Renal pelvis (tissue), 1 donor: ENCODE measurements at regions not wholly inside any gene's neighbourhood (a gene's known extent, or its start where the extent isn't known, plus 50 kb on each side); places are given as distances from the start of the nearest gene placed in this dataset.
"Not testable (repeated sequence)": the region's sequence is repeated elsewhere in the genome, so short reads cannot be mapped to it uniquely, and the experiment has no call there.

ENCODE experiments used
- DNase-seq: peaks from one replicate; pipeline ENCODE4 v3.0.0-alpha.2; 2013

DNA sequence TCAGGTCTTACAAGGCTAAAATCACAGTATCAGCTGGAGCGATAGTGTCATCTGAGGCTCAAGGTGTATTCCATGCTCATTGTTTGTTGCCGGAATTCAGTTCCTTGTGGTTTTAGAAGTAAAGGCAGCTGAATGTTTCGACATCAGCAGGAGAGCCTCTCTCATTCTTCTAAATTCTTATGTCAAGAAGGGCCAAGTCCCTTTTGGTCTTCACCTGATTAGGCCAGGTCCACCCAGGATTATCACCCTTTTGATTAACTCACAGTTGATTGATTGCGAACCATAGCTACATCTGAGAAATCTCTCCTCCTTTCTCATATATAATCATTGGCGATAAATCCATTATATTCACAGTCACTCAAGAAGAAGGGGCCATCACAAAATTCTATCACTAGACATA lies 806.7 kb upstream of the PRMT6 start:
- DNase-seq, result no peak

DNA sequence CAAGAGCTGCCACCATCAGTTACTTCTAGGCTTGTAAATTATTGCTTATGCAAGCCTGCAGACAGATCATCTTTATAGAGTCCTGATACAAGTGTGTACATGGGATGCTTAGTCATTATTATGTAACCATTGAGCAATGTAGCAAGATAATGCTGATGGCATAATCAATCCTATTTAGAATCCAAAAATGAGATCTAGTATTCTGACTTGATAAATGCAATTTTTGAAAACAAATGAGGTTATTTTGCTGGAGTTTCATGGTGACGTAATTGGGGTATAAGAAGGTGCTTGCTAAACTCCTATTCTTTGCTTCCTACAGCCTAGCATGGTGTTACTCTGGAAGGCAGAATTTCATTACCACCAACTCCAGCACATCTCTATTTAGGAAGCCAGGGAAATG lies 801.7 kb upstream of the PRMT6 start:
- no peak for DNase-seq

DNA sequence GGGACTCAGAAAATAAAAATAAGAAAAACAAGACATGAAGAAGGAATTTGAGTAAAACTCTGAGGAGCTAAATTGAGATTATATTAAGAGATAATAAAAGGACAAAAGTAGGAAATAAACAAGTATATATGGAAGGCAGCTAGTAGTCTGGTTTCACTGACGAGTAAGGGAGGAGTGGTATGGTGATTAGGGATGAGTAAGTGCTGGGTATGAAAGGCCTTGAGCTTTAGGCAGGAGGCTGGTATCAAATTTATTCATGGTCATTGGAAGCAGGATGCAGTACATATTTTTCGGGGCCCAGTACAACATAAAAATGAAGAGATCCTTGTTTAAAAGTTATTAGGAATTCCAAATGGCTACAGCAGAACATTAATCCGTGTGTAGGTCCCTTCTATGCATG lies 789.7 kb upstream of the PRMT6 start:
- DNase-seq, result no peak

DNA sequence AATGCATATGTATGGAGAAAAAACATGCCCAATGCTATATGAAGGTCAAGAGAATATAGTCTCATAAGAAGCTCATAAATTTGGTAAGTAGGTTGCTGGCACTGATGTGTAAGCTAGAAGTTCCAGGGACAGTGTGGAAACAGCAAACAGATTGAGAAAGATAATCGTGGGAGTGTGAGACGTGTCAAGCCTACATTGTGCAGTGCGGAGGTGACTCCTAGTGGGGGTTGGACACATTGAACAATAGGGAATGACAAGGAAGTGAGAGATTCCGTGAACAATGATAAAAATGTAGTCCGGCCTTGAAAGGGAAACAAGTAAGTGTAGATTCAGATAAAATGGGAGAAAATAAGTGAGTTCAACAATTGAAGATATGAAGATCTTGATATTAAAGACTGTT lies 788.4 kb upstream of the PRMT6 start:
- no peak for DNase-seq

DNA sequence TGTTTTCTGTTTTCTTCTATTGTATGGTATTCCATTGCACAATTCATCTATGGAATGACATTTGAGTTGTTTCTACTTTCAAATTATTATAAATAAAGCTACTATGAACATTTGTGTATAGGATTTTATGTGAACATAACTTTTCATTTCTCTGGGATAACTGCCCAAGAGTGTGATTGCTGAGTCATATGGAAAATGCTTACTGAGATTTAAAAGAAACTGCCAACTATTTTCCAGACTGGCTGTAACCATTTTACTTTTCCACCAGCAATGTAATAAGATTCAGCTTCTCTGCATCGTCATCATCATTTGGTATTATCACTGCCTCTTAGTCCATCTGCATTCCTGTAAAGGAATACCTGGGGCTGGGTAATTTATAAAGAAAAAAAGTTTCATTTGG lies 779.6 kb upstream of the PRMT6 start:
- DNase-seq, result no peak

DNA sequence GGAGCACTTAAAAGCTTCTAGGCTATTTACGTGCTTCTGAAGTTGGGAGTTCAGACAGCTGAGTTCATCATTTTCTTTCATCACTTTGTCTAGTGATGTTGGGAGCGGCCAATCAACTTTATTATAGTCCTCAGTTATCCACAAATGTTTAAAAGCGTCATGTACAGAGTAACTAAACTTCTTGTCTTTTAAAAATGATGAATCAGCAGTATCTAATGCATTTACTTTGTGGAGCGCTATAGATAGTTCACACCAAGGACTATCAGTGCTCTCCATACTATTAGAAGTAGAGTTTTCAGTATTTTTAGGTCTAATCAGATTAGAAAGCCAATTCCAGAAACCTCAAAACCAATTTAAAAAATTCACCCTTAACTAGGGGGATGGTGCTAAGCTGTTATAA lies 778.7 kb upstream of the PRMT6 start:
- DNase-seq, result no peak

DNA sequence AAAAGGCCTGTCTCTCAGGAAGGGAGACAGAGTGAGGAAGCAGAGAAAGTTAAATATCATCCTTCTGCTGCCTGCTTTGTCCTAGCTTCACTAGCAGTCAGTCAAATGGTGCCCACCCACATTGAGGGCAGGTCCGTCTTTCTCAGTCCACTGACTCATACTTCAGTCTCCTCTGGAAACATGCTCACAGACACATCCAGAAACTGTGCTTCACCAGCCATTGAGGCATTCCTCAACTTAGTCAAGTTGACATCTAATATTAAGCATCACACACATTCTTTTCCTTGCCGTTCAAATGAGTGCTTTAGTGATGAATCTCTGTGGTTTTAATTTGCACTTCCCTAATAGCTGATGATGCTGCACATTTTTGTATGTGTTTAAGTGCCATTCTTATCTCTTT lies 777.8 kb upstream of the PRMT6 start:
- no peak for DNase-seq

DNA sequence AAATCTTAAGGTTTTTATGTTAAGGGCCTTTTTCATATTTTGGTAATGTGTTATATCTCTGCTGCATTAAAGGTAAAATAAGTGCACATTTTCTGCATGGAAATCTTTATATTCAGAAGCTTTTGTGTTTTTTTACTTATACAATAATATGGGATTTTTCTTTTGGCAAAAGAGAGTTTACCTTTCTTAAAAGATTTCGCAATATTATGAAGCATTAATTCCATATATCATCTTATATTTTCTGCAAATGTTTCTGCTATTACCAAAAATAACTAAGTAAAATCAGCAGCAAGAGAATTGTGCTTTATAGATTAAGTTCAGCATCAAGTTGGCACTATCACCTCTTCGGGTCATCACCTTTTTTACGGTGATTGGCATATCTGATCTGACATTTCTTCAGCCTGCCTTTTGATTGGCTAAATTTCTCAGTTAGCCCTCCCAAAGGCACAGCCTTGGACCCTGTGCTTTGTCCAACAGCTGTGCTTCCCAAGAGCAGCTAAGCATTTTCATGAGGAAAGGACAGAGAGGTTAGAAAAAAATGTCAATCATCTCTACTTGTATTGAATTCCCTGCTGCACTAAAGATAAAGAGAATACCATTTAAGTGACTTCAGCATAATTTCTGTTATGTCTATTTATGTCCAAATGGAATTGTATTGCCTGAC lies 767.1 kb upstream of the PRMT6 start:
- no peak for DNase-seq

DNA sequence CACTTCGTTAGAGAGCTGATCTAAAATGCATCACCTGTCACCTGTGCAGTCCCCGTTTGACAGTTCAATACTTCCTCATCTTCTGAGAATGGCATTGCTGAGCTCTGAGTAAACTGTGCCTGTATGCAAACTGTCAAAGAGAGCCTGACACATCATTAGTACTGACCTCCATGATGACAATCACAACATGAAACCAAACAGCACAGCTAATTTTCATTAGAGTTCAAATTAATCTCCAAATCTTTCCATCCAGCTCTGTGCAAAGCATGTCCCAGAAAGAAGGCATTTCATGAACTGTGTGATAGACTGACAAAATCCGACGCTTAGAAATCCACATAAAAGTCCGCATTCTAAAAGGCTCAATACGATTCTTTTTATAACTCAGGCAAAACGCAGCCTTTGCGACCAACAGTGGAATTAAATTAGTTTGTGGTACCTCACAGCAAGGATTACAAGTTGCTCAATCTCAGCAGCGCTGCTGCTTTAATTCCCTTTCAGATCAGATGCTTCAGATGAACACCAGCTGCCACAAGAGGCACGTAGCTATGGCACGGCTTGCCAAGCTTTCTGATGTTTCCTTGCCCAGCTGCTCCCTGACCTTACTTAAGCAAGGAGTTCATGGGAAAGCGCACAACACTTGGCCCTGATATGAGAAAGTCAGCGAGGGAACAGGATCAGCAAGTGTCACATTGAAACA lies 765.5 kb upstream of the PRMT6 start:
- DNase-seq, result no peak

DNA sequence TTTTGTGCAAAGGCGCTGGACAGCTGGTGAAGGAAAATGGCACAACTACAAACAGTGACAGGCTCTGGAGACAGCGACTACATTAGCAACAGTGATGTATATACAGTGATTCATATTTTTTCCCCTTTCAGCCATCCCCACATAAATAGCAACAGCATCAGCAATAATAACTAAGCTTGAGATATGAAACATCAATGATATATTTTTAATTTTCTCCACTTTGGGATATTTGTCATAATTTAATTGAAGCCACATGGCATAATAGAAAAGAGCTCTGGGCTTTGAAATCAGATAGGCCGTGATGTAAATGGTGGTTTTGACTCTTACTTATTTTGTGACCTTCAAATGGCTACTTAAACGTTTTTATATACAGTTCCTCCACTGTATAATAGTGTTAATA lies 764.3 kb upstream of the PRMT6 start:
- no peak for DNase-seq

DNA sequence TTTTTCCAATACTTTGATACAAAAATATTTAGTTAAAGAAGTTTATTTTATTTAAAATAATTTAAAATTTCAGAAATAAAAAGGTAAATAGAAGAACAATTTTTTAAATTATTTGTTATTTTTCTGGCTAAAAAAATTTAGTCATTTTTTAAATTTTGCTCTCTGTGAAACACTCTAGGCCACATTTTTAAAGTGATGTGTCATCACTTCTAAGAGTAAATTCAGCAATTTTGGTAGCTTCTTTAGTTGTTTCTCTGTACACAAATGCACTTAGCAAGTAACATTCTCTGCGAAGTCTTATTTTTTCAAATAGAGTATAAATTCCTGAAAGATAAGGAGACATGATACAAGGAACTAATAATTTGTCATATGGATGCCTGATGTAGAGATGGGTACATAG lies 760.0 kb upstream of the PRMT6 start:
- DNase-seq, result no peak

DNA sequence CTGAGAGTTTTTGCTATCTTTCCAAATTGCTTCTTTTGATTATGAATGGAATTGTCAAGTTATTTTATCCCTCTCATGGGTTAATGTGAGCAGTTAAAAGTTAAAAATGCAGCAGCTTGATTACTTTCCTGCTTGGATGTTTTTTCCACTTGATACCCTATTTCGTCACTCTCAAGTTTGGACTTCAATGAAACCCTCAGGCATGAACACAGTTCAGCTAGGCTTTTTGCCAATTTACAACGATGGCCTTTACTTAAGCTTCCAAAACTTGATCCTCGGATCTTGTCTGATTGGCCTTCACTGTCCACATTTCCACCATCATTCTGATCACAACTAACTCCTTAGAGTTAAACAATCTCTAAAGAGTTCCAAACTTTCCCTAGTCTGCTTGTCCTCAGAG lies 752.4 kb upstream of the PRMT6 start:
- DNase-seq, result no peak

DNA sequence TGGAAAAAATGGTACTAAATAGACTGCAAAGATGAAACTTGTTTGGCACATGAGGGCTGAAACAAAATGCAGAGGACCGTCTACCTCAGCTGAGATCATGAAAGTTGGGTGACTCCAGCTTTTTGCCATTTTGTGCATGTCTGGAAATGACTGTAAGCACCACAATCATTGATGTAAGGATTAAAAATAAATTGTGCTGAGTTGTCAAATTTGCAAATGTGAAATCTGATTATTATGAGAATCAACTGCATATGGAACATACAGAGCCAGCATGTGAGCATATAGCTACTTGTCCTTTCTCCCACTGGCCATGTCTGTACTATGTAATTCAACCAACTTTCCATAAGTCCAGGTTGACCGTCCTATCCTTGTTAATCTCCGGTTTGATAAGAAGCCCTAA lies 736.9 kb upstream of the PRMT6 start:
- no peak for DNase-seq

DNA sequence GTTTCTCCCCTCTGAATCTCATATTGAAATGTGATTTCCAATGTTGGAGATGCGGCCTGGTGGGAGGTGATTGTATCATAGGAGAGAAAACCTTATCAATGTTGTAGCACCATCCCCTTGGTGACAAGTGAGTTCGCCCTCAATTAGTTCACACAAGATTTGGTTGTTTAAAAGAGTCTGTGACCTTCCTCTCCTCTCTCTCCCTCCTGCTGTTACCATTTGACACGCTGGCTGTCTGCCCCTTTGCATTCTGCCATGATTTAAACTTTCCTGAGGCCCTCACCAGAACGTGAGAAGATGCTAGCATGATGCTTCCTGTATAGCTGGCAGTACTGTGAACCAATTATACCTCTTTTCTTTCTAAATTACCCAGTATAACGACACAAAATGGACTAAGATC lies 730.9 kb upstream of the PRMT6 start:
- DNase-seq, result no peak

DNA sequence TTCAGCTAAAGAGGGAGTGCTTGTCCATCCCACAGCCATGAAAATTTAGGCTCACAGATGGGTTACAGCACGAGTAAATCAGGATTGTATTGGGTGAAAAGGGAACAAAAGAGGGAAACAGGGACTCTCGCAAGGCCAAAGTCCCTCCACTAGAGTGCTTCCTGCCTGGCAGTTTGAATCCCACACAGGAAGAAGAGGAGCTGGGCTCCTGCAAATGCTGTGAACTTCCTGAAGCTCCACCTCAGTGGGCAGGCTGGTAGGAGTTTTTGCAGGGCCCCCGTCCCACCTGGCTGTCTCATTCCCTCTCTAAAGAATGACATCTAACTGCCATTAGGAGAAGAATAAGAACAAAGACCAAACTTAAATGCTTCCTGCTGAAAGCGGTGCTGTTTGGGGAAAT lies 712.0 kb upstream of the PRMT6 start:
- no peak for DNase-seq

DNA sequence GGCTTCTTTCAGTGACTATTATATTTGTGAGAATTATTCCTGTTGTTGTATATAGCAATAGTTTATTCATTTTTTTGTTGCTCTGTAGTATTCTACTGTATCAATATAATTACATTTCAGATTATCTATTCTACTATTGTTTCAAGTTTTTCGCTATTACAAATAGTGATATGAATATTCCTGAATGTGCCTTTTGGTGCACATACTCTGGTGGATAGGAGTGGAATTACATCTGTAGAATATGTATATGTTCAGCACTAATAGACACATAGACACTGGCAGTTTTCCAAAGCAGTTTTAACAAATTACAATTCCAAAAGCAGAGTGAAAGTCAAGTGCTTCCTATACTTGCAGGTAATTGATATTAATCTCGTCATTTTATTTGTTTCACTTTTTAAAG lies 696.2 kb upstream of the PRMT6 start:
- DNase-seq, result no peak

DNA sequence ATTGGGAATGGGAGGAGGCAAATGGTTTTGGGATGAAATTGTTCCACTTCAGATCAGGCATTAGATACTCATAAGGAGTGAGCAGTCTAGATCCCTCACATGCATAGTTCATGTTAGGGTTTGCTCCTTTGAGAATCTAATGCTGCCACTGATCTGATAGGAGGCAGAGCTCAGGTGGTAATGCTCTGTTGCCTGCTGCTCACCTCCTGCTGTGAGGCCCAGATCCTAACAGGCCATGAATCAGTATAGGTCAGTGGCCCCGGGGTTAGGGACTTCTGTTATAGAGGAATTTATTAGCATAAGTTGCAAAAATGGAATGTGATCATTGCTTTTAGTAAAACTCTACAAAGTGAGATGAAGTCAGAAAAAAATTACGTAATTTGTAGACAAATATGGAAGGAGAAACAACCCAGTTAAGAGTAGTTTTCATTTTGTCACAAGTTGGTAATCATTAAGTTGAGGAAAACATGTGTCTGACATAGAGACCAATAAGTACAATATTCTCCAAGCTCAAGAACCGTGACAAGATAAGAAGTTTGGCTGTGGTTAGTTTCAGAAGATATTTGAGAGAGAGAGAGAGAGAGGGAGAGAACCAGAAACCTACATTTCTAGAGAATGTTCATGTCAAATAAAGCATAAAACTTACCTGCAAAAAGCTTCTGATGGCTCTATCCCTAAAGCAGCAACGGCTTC lies 689.7 kb upstream of the PRMT6 start:
- no peak for DNase-seq

DNA sequence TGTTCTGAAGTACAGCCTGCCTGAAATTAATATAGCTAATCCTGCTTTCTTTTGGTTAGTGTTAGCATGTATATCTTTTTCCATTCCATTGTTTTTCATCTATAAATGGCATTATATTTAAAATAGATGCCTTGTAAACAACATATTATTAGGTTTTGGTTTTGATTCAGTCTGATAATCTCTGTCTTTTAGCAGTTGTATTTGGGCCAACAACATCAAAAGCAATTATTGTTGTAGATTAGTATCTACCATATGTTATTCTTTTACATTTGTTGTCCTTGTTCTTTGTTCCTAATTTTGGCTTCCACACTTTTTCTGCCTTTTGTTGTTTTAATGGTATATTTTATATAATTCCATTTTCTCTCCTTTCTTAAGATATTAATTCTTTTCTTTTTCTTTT lies 678.2 kb upstream of the PRMT6 start:
- DNase-seq, result no peak

DNA sequence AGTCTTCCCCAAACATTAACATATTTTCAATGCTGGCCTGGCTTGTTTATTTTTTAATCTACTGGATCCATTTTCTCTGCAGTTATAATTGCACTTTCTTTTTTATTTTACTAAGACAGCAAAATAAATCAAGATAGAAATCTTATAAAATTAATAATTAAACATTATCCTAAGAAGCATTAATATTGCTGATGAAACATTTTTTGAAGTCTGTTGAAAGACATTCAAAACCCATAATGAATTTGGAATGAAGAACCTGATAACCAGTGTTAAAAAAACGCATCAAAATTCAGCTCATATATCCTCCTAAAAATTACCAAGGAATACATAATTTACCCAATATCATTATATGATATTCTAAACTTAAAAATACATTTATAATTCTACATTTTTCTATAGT lies 675.7 kb upstream of the PRMT6 start:
- no peak for DNase-seq

DNA sequence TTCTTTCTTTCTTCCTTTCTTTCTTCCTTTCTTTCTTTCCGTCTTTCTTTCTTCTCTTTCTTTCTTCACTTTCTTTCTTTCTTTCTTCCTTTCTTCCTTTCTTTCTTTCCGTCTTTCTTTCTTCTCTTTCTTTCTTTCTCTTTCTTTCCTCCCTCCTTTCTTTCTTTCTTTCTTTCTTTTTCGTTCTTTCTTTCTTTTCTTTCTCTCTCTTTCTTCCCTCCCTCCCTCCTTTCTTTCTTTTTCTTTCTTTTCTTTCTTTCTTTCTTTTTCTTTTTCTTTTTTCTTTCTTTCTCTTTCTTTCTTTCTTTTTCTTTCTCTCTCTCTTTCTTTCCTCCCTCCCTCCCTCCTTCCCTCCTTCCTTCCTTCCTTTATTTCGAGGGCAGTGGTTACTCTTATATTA lies 667.3 kb upstream of the PRMT6 start:
- DNase-seq, result not testable (repeated sequence)

DNA sequence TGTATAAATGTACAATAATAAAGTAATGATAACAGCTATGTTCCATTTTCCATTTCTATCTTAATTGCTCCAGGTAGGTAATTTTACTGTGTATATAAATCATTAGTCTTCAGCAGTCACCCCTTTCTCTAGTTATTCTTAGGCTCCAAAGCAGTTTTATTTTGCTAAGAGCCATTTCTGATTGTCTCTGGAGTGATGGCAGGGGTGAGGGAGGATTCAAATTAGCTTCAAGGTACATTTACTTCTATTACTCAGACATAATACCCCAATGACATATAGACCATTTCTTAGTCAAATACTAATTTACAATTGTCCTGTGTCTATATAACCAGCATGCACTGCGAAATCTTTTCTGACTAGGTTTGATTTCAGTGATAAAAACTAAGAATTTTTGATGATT lies 663.4 kb upstream of the PRMT6 start:
- no peak for DNase-seq

DNA sequence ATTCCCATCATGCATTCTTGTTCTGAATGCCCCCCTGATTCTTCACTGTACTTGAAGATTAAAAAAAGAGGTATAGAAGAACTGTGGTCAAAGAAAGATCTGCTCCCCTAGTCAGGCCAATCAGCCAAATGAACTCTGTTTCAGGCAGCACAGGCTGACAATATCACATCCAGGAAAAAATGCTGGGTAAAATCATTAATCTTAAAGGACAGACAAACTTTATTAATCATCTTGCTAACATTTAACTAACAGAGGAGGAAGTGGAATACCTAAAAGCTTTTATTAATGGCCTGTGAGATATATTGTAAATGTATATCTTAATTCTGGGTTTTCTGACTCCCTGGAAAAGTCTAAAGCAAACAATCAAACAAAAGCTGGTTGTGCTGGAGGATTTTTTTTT lies 660.5 kb upstream of the PRMT6 start:
- no peak for DNase-seq

DNA sequence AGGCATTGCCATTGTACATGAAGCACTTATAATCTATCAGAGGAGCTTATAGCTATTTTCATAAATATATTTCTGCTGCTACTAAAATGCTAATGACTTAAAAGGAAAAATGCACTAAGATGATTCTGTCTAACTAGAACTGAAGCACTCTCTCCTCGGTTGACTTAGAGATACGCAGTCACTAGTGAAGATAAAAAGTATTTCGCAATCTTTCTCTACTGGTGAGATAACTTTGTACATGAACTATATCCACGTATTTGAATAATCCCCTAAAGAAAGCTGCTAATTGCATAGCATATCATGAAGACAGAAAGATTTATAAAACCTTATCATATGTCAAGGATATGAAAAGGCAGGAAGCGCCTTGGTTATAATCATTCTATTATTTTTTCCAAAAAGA lies 658.1 kb upstream of the PRMT6 start:
- no peak for DNase-seq

DNA sequence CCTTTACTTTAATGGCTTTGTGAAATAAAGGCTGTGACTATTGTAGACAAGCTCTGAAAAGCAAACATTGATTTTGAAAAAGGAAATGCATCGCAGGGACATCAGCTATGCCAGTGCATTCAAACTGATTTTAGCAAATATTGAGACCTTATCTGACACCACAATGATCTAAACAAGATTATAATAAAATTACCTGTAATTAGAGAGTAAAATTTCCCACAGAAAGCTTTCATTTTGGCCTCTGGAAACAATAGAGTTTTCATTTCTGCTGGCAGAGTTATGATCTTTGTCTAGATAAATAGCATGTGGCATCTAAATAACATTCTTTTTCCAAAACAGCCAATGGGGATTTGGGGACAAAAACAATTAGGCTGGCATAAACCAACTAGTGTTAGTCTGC lies 650.4 kb upstream of the PRMT6 start:
- DNase-seq, result no peak
